ENCODE measurements at regions not wholly inside any gene's neighbourhood (a gene's known extent, or its start where the extent isn't known, plus 50 kb on each side); places are given as distances from the start of the nearest gene placed in this dataset.

GRCh38 chrX:6898371-6898770 lies 249.1 kb upstream of the STS start:
- no peaks in the 10 kb centered on the region for H3K9me3 ChIP-seq (ENCODE audit: control insufficient read depth, low read depth, low read length)
- H3K4me3 ChIP-seq (ENCODE audit: control insufficient read depth in 2 of 3, extremely low read depth in 1 of 3, insufficient read depth in 2 of 3, low read depth in 1 of 3, low read length in 3 of 3): no peak overlapping the region
- no peak overlapping the region for H3K9ac ChIP-seq (ENCODE audit: control insufficient read depth, extremely low read depth, insufficient read depth, low read length)
- no peaks in the 10 kb centered on the region for H3K79me2 ChIP-seq (ENCODE audit: control insufficient read depth, insufficient read depth, low read length)
- FAIRE-seq (no peak), DNase-seq (ENCODE audit: low read depth, low spot score) (no peak)
- H4K20me1 ChIP-seq (ENCODE audit: control insufficient read depth, extremely low read depth, insufficient read depth, low read length): no peaks in the 10 kb centered on the region
- no peaks in the 10 kb centered on the region for H3K4me1 ChIP-seq (ENCODE audit: control insufficient read depth, extremely low read depth, insufficient read depth, low read length)
- H3K27me3 ChIP-seq (ENCODE audit: control insufficient read depth, extremely low read depth, insufficient read depth, low read length): no peaks in the 10 kb centered on the region
- dilution Hi-C loops (cut with MboI; ENCODE audit: extremely low pct_ligation_motif_present, low sequenced_read_pairs): no loop called here
- no peak overlapping the region for H2AFZ ChIP-seq (ENCODE audit: control insufficient read depth, low read length)
- H3K27ac ChIP-seq (ENCODE audit: control insufficient read depth, insufficient read depth, low read length): no peak overlapping the region
- no peak for TF ChIP-seq EZH2 (IDR thresholded peaks at IDR 0.05; ENCODE audit: low read length)
- TF ChIP-seq CTCF (optimal IDR thresholded peaks at IDR 0.05 in 1 of 3, IDR thresholded peaks at IDR 0.05 in 1 of 3, conservative IDR thresholded peaks at IDR 0.05 in 1 of 3; ENCODE audit: extremely low read depth in 1 of 3, insufficient read depth in 2 of 3, low read length in 3 of 3): no peak
- no peaks in the 10 kb centered on the region for H3K9me1 ChIP-seq (ENCODE audit: control insufficient read depth, extremely low read depth, insufficient read depth, low read length)
- no peak overlapping the region for H3K4me2 ChIP-seq (ENCODE audit: control insufficient read depth, extremely low read depth, insufficient read depth, low read depth, low read length)
- H3K36me3 ChIP-seq (ENCODE audit: control insufficient read depth in 2 of 2, extremely low read depth in 1 of 2, insufficient read depth in 2 of 2, low read length in 2 of 2): no peaks in the 10 kb centered on the region

GRCh38 chrX:6891404-6891803 lies 256.1 kb upstream of the STS start:
- no peak overlapping the region for H3K4me2 ChIP-seq (ENCODE audit: control insufficient read depth, extremely low read depth, insufficient read depth, low read depth, low read length)
- no peaks in the 10 kb centered on the region for H3K36me3 ChIP-seq (ENCODE audit: control insufficient read depth in 2 of 2, extremely low read depth in 1 of 2, insufficient read depth in 2 of 2, low read length in 2 of 2)
- no peaks in the 10 kb centered on the region for H3K9me1 ChIP-seq (ENCODE audit: control insufficient read depth, extremely low read depth, insufficient read depth, low read length)
- H3K79me2 ChIP-seq (ENCODE audit: control insufficient read depth, insufficient read depth, low read length): no peaks in the 10 kb centered on the region
- H3K27me3 ChIP-seq (ENCODE audit: control insufficient read depth, extremely low read depth, insufficient read depth, low read length): no peaks in the 10 kb centered on the region
- TF ChIP-seq EZH2 (IDR thresholded peaks at IDR 0.05; ENCODE audit: low read length): no peak
- TF ChIP-seq CTCF (optimal IDR thresholded peaks at IDR 0.05 in 1 of 3, IDR thresholded peaks at IDR 0.05 in 1 of 3, conservative IDR thresholded peaks at IDR 0.05 in 1 of 3; ENCODE audit: extremely low read depth in 1 of 3, insufficient read depth in 2 of 3, low read length in 3 of 3): no peak
- H4K20me1 ChIP-seq (ENCODE audit: control insufficient read depth, extremely low read depth, insufficient read depth, low read length): no peaks in the 10 kb centered on the region
- H3K4me3 ChIP-seq (ENCODE audit: control insufficient read depth in 2 of 3, extremely low read depth in 1 of 3, insufficient read depth in 2 of 3, low read depth in 1 of 3, low read length in 3 of 3): no peak overlapping the region
- H3K9me3 ChIP-seq (ENCODE audit: control insufficient read depth, low read depth, low read length): no peaks in the 10 kb centered on the region
- no peak overlapping the region for H3K9ac ChIP-seq (ENCODE audit: control insufficient read depth, extremely low read depth, insufficient read depth, low read length)
- FAIRE-seq: no peak
- DNase-seq (ENCODE audit: low read depth, low spot score): no peak
- H3K27ac ChIP-seq (ENCODE audit: control insufficient read depth, insufficient read depth, low read length): no peak overlapping the region
- no peaks in the 10 kb centered on the region for H3K4me1 ChIP-seq (ENCODE audit: control insufficient read depth, extremely low read depth, insufficient read depth, low read length)
- no peak overlapping the region for H2AFZ ChIP-seq (ENCODE audit: control insufficient read depth, low read length)
- dilution Hi-C loops (cut with MboI; ENCODE audit: extremely low pct_ligation_motif_present, low sequenced_read_pairs): no loop called here

All from keratinocyte (primary cell).